Urinary bladder (tissue), 3 donors: ENCODE measurements at regions not wholly inside any gene's neighbourhood (a gene's known extent, or its start where the extent isn't known, plus 50 kb on each side); places are given as distances from the start of the nearest gene placed in this dataset.
"Not testable (repeated sequence)": the region's sequence is repeated elsewhere in the genome, so short reads cannot be mapped to it uniquely, and the experiment has no call there.

ENCODE experiments used
- DNase-seq: peaks from one replicate; pipeline ENCODE4 v3.0.0-alpha.2; 2015; ENCODE audit errors: extremely low spot score
- H3K27ac ChIP-seq: one replicate; pipeline ENCODE4 v1.5.1; 2013; ENCODE audit warnings: low read depth, mild to moderate bottlenecking, moderate library complexity
- H3K36me3 ChIP-seq: one replicate; pipeline ENCODE4 v1.6.1; 2013; ENCODE audit warnings: mild to moderate bottlenecking, moderate library complexity; ENCODE audit not compliant: insufficient read depth
- H3K4me1 ChIP-seq: one replicate; pipeline ENCODE4 v1.6.1; 2013; ENCODE audit warnings: mild to moderate bottlenecking, moderate library complexity; ENCODE audit not compliant: insufficient read depth
- H3K4me3 ChIP-seq: one replicate; pipeline ENCODE4 v1.5.1; 2013; ENCODE audit warnings: low read depth, low read length
- WGBS: extraction: QIAGEN DNeasy Blood & Tissue Kit; methylation state at CpG from one replicate; pipeline ENCODE4 v1.1.7; 2013; 5-methylcytosine and 5-hydroxymethylcytosine counted together
- donor health status: healthy with polysubstance abuse.
- donor health status: healthy.

GRCh38 chr5:130335117-130335516, 430.9 kb downstream of the CHSY3 start:
- H3K4me3 ChIP-seq = no peak overlapping the region
- H3K27ac ChIP-seq = no peak overlapping the region
- DNase-seq = no peak
- no peaks in the 10 kb centered on the region for H3K36me3 ChIP-seq
- WGBS = 93% methylated on average over 1 of the region's 1 CpG
- H3K4me1 ChIP-seq = no peaks in the 10 kb centered on the region

- no peak for DNase-seq
- Histone ChIP-seq H3K4me3 (no peak overlapping the region), H3K27ac (no peak overlapping the region), H3K4me1 (no peaks in the 10 kb centered on the region), H3K36me3 (no peaks in the 10 kb centered on the region)
- 84% methylated on average over 2 of the region's 2 CpGs for WGBS
Measured at GRCh38 chr5:130333089-130333488, 428.8 kb downstream of the CHSY3 start.

- Histone ChIP-seq H3K4me3 (no peak overlapping the region), H3K36me3 (no peaks in the 10 kb centered on the region), H3K27ac (no peak overlapping the region), H3K4me1 (no peaks in the 10 kb centered on the region)
- DNase-seq = no peak
- WGBS = 98% methylated on average over 3 of the region's 3 CpGs
Measured at GRCh38 chr5:130331332-130331731, 427.1 kb downstream of the CHSY3 start.

- Histone ChIP-seq H3K4me3 (no peak overlapping the region), H3K36me3 (no peaks in the 10 kb centered on the region), H3K27ac (no peak overlapping the region), H3K4me1 (no peaks in the 10 kb centered on the region)
- WGBS = 88% methylated on average over 7 of the region's 7 CpGs
- DNase-seq = no peak
Measured at GRCh38 chr5:130324953-130325671, 420.8 kb downstream of the CHSY3 start.

GRCh38 chr5:130323804-130324454, 419.7 kb downstream of the CHSY3 start:
- 30% methylated on average over 3 of the region's 3 CpGs for WGBS

GRCh38 chr5:130321931-130322330, 417.7 kb downstream of the CHSY3 start:
- H3K36me3 ChIP-seq = no peaks in the 10 kb centered on the region

More at GRCh38 chr5:130323804-130324454, 419.7 kb downstream of the CHSY3 start:
- Histone ChIP-seq H3K27ac (no peak overlapping the region), H3K4me3 (no peak overlapping the region), H3K4me1 (no peaks in the 10 kb centered on the region), H3K36me3 (no peaks in the 10 kb centered on the region)
- DNase-seq = no peak

GRCh38 chr5:130316971-130317680, 412.9 kb downstream of the CHSY3 start:
- H3K4me3 ChIP-seq = no peak overlapping the region
- no peaks in the 10 kb centered on the region for H3K4me1 ChIP-seq
- DNase-seq = no peak
- H3K36me3 ChIP-seq = no peaks in the 10 kb centered on the region
- H3K27ac ChIP-seq = no peak overlapping the region
- 64% methylated on average over 7 of the region's 7 CpGs for WGBS

More at GRCh38 chr5:130321931-130322330, 417.7 kb downstream of the CHSY3 start:
- H3K4me3 ChIP-seq = no peak overlapping the region
- no peak for DNase-seq
- no peaks in the 10 kb centered on the region for H3K4me1 ChIP-seq
- no peak overlapping the region for H3K27ac ChIP-seq

GRCh38 chr5:130295235-130295634, 391.0 kb downstream of the CHSY3 start:
- no peak overlapping the region for H3K27ac ChIP-seq
- H3K36me3 ChIP-seq = no peaks in the 10 kb centered on the region
- no peaks in the 10 kb centered on the region for H3K4me1 ChIP-seq
- no peak overlapping the region for H3K4me3 ChIP-seq
- DNase-seq = no peak
- WGBS = 97% methylated on average over 1 of the region's 1 CpG

GRCh38 chr5:130294798-130295197, 390.5 kb downstream of the CHSY3 start:
- not testable (repeated sequence) for H3K4me3 ChIP-seq, DNase-seq, H3K27ac ChIP-seq, H3K36me3 ChIP-seq, H3K4me1 ChIP-seq
- 97% methylated on average over 3 of the region's 3 CpGs for WGBS

GRCh38 chr5:130290219-130290618, 386.0 kb downstream of the CHSY3 start:
- WGBS = 87% methylated on average over 2 of the region's 2 CpGs
- Histone ChIP-seq H3K36me3 (no peaks in the 10 kb centered on the region), H3K4me3 (no peak overlapping the region), H3K4me1 (no peaks in the 10 kb centered on the region), H3K27ac (no peak overlapping the region)
- DNase-seq = no peak

- no peak for DNase-seq
- H3K4me3 ChIP-seq = no peak overlapping the region
- 77% methylated on average over 6 of the region's 6 CpGs for WGBS
- no peak overlapping the region for H3K27ac ChIP-seq
- no peaks in the 10 kb centered on the region for H3K36me3 ChIP-seq
- no peaks in the 10 kb centered on the region for H3K4me1 ChIP-seq
Measured at GRCh38 chr5:130289132-130290088, 385.1 kb downstream of the CHSY3 start.

- Histone ChIP-seq H3K27ac (no peak overlapping the region), H3K4me3 (no peak overlapping the region), H3K36me3 (no peaks in the 10 kb centered on the region), H3K4me1 (no peaks in the 10 kb centered on the region)
- no peak for DNase-seq
Measured at GRCh38 chr5:130287438-130287837, 383.2 kb downstream of the CHSY3 start.

- DNase-seq = no peak
- no peak overlapping the region for H3K27ac ChIP-seq
- WGBS = 30% methylated on average over 2 of the region's 2 CpGs
Measured at GRCh38 chr5:130286971-130287370, 382.7 kb downstream of the CHSY3 start.

More at GRCh38 chr5:130286971-130287370, 382.7 kb downstream of the CHSY3 start:
- no peaks in the 10 kb centered on the region for H3K36me3 ChIP-seq
- H3K4me3 ChIP-seq = no peak overlapping the region
- H3K4me1 ChIP-seq = no peaks in the 10 kb centered on the region
